ENCODE measurements at regions not wholly inside any gene's neighbourhood (a gene's known extent, or its start where the extent isn't known, plus 50 kb on each side); places are given as distances from the start of the nearest gene placed in this dataset.

GRCh38 chr16:86774931-86775330 lies 196.6 kb downstream of the FOXL1 start:
- TF ChIP-seq, protein P1, sequence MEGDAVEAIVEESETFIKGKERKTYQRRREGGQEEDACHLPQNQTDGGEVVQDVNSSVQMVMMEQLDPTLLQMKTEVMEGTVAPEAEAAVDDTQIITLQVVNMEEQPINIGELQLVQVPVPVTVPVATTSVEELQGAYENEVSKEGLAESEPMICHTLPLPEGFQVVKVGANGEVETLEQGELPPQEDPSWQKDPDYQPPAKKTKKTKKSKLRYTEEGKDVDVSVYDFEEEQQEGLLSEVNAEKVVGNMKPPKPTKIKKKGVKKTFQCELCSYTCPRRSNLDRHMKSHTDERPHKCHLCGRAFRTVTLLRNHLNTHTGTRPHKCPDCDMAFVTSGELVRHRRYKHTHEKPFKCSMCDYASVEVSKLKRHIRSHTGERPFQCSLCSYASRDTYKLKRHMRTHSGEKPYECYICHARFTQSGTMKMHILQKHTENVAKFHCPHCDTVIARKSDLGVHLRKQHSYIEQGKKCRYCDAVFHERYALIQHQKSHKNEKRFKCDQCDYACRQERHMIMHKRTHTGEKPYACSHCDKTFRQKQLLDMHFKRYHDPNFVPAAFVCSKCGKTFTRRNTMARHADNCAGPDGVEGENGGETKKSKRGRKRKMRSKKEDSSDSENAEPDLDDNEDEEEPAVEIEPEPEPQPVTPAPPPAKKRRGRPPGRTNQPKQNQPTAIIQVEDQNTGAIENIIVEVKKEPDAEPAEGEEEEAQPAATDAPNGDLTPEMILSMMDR (IDR thresholded peaks at IDR 0.05; ENCODE audit: low read depth, low read length), result no peak
- Histone ChIP-seq H3K4me3 (no peak overlapping the region), H3K27me3 (no peaks in the 10 kb centered on the region), H3K36me3 (no peaks in the 10 kb centered on the region), H3K9me3 (ENCODE audit: low read depth) (no peaks in the 10 kb centered on the region), H3K27ac (no peak overlapping the region), H3K4me1 (ENCODE audit: low read depth) (no peaks in the 10 kb centered on the region)
- no peak for DNase-seq (ENCODE audit: low read depth in 1 of 2, low spot score in 1 of 2)

GRCh38 chr16:86775511-86775921 lies 197.2 kb downstream of the FOXL1 start:
- Histone ChIP-seq H3K27me3 (no peaks in the 10 kb centered on the region), H3K27ac (no peak overlapping the region), H3K4me1 (ENCODE audit: low read depth) (no peaks in the 10 kb centered on the region), H3K4me3 (no peak overlapping the region), H3K36me3 (no peaks in the 10 kb centered on the region), H3K9me3 (ENCODE audit: low read depth) (no peaks in the 10 kb centered on the region)
- TF ChIP-seq, protein P1 (IDR thresholded peaks at IDR 0.05; ENCODE audit: low read depth, low read length), result no peak
- no peak for DNase-seq (ENCODE audit: low read depth in 1 of 2, low spot score in 1 of 2)

DNA sequence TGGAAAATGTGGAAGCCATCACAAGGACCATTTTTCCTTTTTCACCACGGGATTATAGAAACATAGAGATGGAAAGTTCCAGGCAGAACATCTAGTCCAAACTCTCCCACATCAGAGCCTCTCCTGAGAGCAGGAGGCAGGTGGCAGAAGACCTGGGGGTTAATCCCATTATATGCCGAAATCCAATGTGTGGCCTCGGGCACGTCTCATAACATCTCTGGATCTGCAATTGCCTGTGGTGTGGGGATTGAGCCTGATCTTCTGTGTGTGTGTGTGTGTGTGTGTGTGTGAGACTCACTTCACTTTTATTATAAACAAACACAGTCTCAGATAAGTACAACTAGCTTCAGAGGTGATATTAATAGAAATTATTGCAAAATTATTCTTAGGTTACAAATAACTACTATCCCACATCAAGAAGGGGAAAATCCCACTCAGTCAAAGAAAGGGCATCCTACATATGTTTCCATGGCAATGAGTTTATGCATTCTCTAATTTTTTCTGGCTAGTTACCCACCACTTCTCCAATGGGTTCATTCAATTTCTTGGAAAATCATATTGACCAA lies 199.1 kb downstream of the FOXL1 start:
- Histone ChIP-seq H3K27me3 (no peaks in the 10 kb centered on the region), H3K4me3 (no peak overlapping the region), H3K27ac (no peak overlapping the region), H3K4me1 (ENCODE audit: low read depth) (no peaks in the 10 kb centered on the region), H3K36me3 (no peaks in the 10 kb centered on the region), H3K9me3 (ENCODE audit: low read depth) (no peaks in the 10 kb centered on the region)
- TF ChIP-seq, protein P1 (IDR thresholded peaks at IDR 0.05; ENCODE audit: low read depth, low read length), result no peak
- no peak for DNase-seq (ENCODE audit: low read depth in 1 of 2, low spot score in 1 of 2)

- Histone ChIP-seq H3K27ac (no peak overlapping the region), H3K9me3 (ENCODE audit: low read depth) (no peaks in the 10 kb centered on the region), H3K27me3 (no peaks in the 10 kb centered on the region), H3K36me3 (no peaks in the 10 kb centered on the region), H3K4me3 (no peak overlapping the region), H3K4me1 (ENCODE audit: low read depth) (no peaks in the 10 kb centered on the region)
- TF ChIP-seq, protein P1 (IDR thresholded peaks at IDR 0.05; ENCODE audit: low read depth, low read length), result no peak
- no peak for DNase-seq (ENCODE audit: low read depth in 1 of 2, low spot score in 1 of 2)
Observed at GRCh38 chr16:86778108-86778745, 199.9 kb downstream of the FOXL1 start.

DNA sequence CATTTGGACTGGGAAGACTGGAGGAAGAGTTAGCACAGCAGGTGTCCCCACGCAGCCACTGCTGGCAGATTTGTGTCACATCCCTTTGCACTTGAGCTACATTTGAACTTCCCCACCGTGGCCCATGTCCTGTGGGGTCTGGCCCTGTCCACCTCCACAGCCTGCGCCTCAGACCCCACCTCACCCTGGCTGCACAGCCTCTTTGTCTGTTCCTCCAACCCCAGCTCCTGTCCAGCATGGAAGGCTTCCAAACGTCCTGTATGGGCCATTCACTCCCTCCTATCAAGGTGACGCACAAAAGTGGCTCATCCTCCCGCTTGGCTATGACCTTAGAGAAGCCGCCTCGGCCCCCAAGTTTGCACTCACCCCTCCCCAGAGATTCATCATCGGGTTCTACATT lies 200.6 kb downstream of the FOXL1 start:
- Histone ChIP-seq H3K27me3 (no peaks in the 10 kb centered on the region), H3K27ac (no peak overlapping the region), H3K4me3 (no peak overlapping the region), H3K4me1 (ENCODE audit: low read depth) (no peaks in the 10 kb centered on the region), H3K36me3 (no peaks in the 10 kb centered on the region), H3K9me3 (ENCODE audit: low read depth) (no peaks in the 10 kb centered on the region)
- DNase-seq (ENCODE audit: low read depth in 1 of 2, low spot score in 1 of 2), result no peak
- TF ChIP-seq, protein P1 (IDR thresholded peaks at IDR 0.05; ENCODE audit: low read depth, low read length), result no peak

All from cardiac muscle cell (in vitro differentiated cells and primary cell).